PC-9 (cell line): ENCODE measurements at regions not wholly inside any gene's neighbourhood (a gene's known extent, or its start where the extent isn't known, plus 50 kb on each side); places are given as distances from the start of the nearest gene placed in this dataset.

ENCODE experiments used
- EZH2 ChIP-seq: fragments of 200-600 bp; sonication (generic); IDR thresholded peaks from 2 replicates; pipeline ENCODE4 v1.8.0; 2017; ENCODE audit warnings: antibody characterized with exemption, low read depth
- TF ChIP-seq, protein P1 (sequence below): fragments of 200-600 bp; sonication (generic); conservative IDR thresholded peaks from 2 replicates; pipeline ENCODE4 v1.6.1; 2017; ENCODE audit warnings: mixed run types, antibody characterized with exemption, mild to moderate bottlenecking, moderate library complexity

DNA sequence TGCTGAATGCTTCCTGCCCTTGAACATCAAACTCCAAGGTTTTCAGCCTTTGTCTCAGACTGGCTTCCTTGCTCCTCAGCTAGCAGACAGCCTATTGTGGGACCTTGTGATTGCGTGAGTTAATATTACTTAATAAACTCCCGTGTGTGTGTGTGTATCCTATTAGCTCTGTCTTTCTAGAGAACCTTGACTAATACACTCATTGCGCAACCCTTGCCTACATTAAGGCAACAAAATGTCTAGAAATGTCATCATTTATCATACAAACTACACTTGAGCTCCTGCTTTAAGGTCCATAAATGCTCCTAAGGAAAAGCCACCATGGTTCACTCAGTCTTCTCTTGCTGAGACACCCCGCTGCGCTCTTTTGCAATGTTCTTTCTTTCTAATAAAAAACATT is 2861.0 kb downstream of the PCDH9 start:
- TF ChIP-seq, protein P1, sequence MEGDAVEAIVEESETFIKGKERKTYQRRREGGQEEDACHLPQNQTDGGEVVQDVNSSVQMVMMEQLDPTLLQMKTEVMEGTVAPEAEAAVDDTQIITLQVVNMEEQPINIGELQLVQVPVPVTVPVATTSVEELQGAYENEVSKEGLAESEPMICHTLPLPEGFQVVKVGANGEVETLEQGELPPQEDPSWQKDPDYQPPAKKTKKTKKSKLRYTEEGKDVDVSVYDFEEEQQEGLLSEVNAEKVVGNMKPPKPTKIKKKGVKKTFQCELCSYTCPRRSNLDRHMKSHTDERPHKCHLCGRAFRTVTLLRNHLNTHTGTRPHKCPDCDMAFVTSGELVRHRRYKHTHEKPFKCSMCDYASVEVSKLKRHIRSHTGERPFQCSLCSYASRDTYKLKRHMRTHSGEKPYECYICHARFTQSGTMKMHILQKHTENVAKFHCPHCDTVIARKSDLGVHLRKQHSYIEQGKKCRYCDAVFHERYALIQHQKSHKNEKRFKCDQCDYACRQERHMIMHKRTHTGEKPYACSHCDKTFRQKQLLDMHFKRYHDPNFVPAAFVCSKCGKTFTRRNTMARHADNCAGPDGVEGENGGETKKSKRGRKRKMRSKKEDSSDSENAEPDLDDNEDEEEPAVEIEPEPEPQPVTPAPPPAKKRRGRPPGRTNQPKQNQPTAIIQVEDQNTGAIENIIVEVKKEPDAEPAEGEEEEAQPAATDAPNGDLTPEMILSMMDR: no peak
- no peak for TF ChIP-seq EZH2
